ENCODE measurements at regions not wholly inside any gene's neighbourhood (a gene's known extent, or its start where the extent isn't known, plus 50 kb on each side); places are given as distances from the start of the nearest gene placed in this dataset.
"Not testable (repeated sequence)": the region's sequence is repeated elsewhere in the genome, so short reads cannot be mapped to it uniquely, and the experiment has no call there.

- H3K79me2 ChIP-seq (ENCODE audit: insufficient read depth, low read length); ATAC-seq; H4K20me1 ChIP-seq (ENCODE audit: insufficient read depth, low read length); H3K9me3 ChIP-seq (ENCODE audit: low read length); in situ Hi-C loops (cut with HindIII; ENCODE audit: extremely low pct_ligation_motif_present, low pct_unique_long_range_greater_than_20kb); H3K4me2 ChIP-seq (ENCODE audit: low read depth, low read length); H3K9ac ChIP-seq (ENCODE audit: insufficient read depth, low read depth, low read length); intact Hi-C loops (cut with micrococcal nuclease; ENCODE audit: unreplicated experiment); H3K27ac ChIP-seq (ENCODE audit: extremely low read length, insufficient read depth, low read length); H2AFZ ChIP-seq (ENCODE audit: low read length); BruUV-seq (replicated peaks); FAIRE-seq; H3K4me3 ChIP-seq (replicated peaks in 1 of 3; ENCODE audit: insufficient read depth in 1 of 3, low read depth in 2 of 3, low read length in 3 of 3); H3K36me3 ChIP-seq (replicated peaks in 1 of 2; ENCODE audit: control insufficient read depth in 1 of 2, insufficient read depth in 2 of 2, low read length in 2 of 2); H3K4me1 ChIP-seq (ENCODE audit: insufficient read depth, low read length); H3K27me3 ChIP-seq (ENCODE audit: control insufficient read depth in 1 of 2, insufficient read depth in 2 of 2, low read length in 2 of 2); DNase-seq (ENCODE audit: low spot score); CTCF ChIA-PET (ENCODE audit: low intra/inter-chr PET ratio, low total read pairs); POLR2A ChIA-PET: not testable (repeated sequence)
- 26% methylated on average over 2 of the region's 2 CpGs for WGBS (ENCODE audit: low lambda C conversion rate)
- 0 out of 2 replicates have a peak, but pooled peaks have one; percentile 68 for TF ChIP-seq ZNF260 (CRISPR knock-in tag; IDR thresholded peaks at IDR 0.05; ENCODE audit: borderline replicate concordance, low read depth)
Observed at GRCh38 chr9:30942852-30943251, 1441.6 kb upstream of the ACO1 start.

DNA sequence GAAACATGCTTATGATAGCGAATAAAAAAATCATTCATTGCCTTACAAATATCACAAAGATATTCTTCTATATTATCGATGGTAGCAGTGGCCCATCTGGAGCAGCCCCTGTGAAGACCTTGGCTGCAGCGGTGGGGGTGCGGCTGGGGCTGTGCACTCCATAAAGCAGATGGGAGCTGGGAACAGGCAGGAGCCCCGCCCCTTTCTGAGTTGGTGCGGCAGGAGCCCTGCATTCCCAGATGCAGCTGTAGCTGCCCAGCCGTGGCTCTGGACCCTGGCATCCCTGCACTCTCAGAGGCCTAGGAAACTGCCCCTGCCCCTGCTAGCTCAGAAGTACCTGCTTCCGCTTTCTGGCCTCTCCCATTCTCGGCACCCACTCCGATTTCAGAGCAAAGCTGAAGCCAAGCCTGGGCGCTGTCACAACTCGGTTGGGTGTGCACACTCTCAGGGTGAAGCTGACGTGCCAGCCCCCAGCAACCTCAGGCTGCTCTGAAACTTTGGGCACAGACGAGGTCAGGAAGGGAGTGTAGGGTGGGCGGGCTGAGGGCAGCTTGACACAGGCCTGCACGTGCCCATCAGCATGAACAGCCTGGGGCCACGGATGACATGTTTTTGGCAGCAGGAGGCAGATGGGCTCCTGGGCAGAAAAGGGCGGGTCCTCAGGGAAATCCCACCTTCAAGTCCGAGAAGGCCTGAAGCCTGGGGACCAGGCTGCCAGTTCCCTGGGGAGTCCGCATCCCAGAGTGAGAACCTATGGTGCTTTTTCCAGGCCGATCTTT lies 1440.8 kb upstream of the ACO1 start:
- DNase-seq (ENCODE audit: low spot score) (no peak), ATAC-seq (peak; percentile 30), FAIRE-seq (no peak)
- no TSS peak for BruUV-seq (replicated peaks)
- no peaks in the 10 kb centered on the region for H3K36me3 ChIP-seq (replicated peaks in 1 of 2; ENCODE audit: control insufficient read depth in 1 of 2, insufficient read depth in 2 of 2, low read length in 2 of 2)
- H3K4me2 ChIP-seq (ENCODE audit: low read depth, low read length), result peak overlapping the region; percentile 23; the same call in 1 of the 2 replicates
- no peak overlapping the region for H2AFZ ChIP-seq (ENCODE audit: low read length)
- H3K9ac ChIP-seq (ENCODE audit: insufficient read depth, low read depth, low read length), result no peak overlapping the region
- 22% methylated on average over 9 of the region's 21 CpGs for WGBS (ENCODE audit: low lambda C conversion rate)
- intact Hi-C loops (cut with micrococcal nuclease; ENCODE audit: unreplicated experiment), result no loop called here
- ChIA-PET CTCF (ENCODE audit: low intra/inter-chr PET ratio, low total read pairs) (no interaction called here), POLR2A (no interaction called here)
- in situ Hi-C loops (cut with HindIII; ENCODE audit: extremely low pct_ligation_motif_present, low pct_unique_long_range_greater_than_20kb), result no loop called here
- no peak overlapping the region; a peak in 1 of 6 replicates for H3K4me3 ChIP-seq (replicated peaks in 1 of 3; ENCODE audit: insufficient read depth in 1 of 3, low read depth in 2 of 3, low read length in 3 of 3)
- no peaks in the 10 kb centered on the region for H3K27me3 ChIP-seq (ENCODE audit: control insufficient read depth in 1 of 2, insufficient read depth in 2 of 2, low read length in 2 of 2)
- H4K20me1 ChIP-seq (ENCODE audit: insufficient read depth, low read length), result no peaks in the 10 kb centered on the region
- H3K27ac ChIP-seq (ENCODE audit: extremely low read length, insufficient read depth, low read length), result no peak overlapping the region
- H3K79me2 ChIP-seq (ENCODE audit: insufficient read depth, low read length), result no peaks in the 10 kb centered on the region
- no peaks in the 10 kb centered on the region for H3K9me3 ChIP-seq (ENCODE audit: low read length)
- TF ChIP-seq ZNF124 (CRISPR knock-in tag; IDR thresholded peaks at IDR 0.05) (no peak), ZNF543 (CRISPR knock-in tag; IDR thresholded peaks at IDR 0.05) (no peak), PBX2 (CRISPR knock-in tag; IDR thresholded peaks at IDR 0.05) (no peak)
- no peaks in the 10 kb centered on the region for H3K4me1 ChIP-seq (ENCODE audit: insufficient read depth, low read length)
